ENCODE measurements at regions not wholly inside any gene's neighbourhood (a gene's known extent, or its start where the extent isn't known, plus 50 kb on each side); places are given as distances from the start of the nearest gene placed in this dataset.

DNA sequence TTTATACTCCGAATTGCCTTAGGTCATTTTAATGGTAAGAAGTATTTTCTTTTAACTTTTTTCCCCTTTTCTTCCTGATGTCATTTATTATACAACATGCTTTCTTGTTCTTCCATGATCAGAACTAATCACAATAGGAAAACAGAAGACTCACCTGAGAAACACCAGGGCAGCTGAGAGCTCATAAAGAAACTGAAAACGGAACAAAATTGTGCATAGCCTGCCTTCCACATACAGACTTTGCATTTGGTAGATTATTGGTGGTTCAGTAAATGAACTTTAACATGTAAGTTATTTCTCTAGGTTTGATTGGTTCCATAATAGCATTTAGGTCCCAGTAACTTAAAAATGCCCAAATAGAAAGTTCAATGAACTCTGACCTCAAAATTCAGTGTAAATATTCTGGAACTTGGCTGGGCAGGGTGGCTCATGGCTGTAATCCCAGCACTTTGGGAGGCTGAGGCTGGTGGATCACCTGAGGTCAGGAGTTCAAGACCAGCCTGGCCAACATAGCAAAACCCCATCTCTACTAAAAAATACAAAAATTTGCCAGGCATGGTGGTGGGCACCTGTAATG is 161.1 kb upstream of the DTNBP1 start:
- TF ChIP-seq POLR2A (IDR thresholded peaks at IDR 0.05): no peak
- TF ChIP-seq, protein P1, sequence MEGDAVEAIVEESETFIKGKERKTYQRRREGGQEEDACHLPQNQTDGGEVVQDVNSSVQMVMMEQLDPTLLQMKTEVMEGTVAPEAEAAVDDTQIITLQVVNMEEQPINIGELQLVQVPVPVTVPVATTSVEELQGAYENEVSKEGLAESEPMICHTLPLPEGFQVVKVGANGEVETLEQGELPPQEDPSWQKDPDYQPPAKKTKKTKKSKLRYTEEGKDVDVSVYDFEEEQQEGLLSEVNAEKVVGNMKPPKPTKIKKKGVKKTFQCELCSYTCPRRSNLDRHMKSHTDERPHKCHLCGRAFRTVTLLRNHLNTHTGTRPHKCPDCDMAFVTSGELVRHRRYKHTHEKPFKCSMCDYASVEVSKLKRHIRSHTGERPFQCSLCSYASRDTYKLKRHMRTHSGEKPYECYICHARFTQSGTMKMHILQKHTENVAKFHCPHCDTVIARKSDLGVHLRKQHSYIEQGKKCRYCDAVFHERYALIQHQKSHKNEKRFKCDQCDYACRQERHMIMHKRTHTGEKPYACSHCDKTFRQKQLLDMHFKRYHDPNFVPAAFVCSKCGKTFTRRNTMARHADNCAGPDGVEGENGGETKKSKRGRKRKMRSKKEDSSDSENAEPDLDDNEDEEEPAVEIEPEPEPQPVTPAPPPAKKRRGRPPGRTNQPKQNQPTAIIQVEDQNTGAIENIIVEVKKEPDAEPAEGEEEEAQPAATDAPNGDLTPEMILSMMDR (IDR thresholded peaks at IDR 0.05): no peak

Data from right lobe of liver (tissue), 4 donors.